ENCODE measurements at regions not wholly inside any gene's neighbourhood (a gene's known extent, or its start where the extent isn't known, plus 50 kb on each side); places are given as distances from the start of the nearest gene placed in this dataset.

GRCh38 chr1:164210211-164210739 is 348.7 kb upstream of the PBX1 start:
- intact Hi-C loops (cut with DNase I, micrococcal nuclease), result no loop called here
- ATAC-seq (ENCODE audit: poor library complexity) (no peak), DNase-seq (no peak)
- CTCF ChIA-PET, result no interaction called here
- no peaks in the 10 kb centered on the region for H3K4me1 ChIP-seq (ENCODE audit: insufficient read depth, low read length)
- POLR2A ChIA-PET, result no interaction called here
- Mint-ChIP-seq H3K9me3 (peaks cover 13% of the 10 kb centered on the region), H3K4me3 (no peak overlapping the region), H3K36me3 (ENCODE audit: low read depth) (no peaks in the 10 kb centered on the region), H3K27ac (no peak overlapping the region), H3K4me1 (ENCODE audit: low read depth) (no peaks in the 10 kb centered on the region), H3K27me3 (no peaks in the 10 kb centered on the region)
- no peaks in the 10 kb centered on the region for H3K27me3 ChIP-seq (ENCODE audit: control insufficient read depth in 1 of 2, insufficient read depth in 2 of 2, low read length in 2 of 2)
- peaks cover 0 to 4% of the 10 kb centered on the region in 2 experiments for H3K9me3 ChIP-seq (ENCODE audit: control insufficient read depth in 1 of 2, insufficient read depth in 1 of 2, low read length in 2 of 2)
- H3K36me3 ChIP-seq (ENCODE audit: insufficient read depth, low read length), result no peaks in the 10 kb centered on the region
- no peak overlapping the region for H3K4me3 ChIP-seq (ENCODE audit: low read length)
- TF ChIP-seq CTCF (IDR thresholded peaks at IDR 0.05), result no peak
- H3K27ac ChIP-seq (ENCODE audit: low read depth in 1 of 2, low read length in 2 of 2), result no peak overlapping the region

- POLR2A ChIA-PET, result no interaction called here
- H3K36me3 ChIP-seq (ENCODE audit: insufficient read depth, low read length), result no peaks in the 10 kb centered on the region
- DNase-seq, result no peak
- no peak for TF ChIP-seq CTCF (IDR thresholded peaks at IDR 0.05)
- no peaks in the 10 kb centered on the region for H3K4me1 Mint-ChIP-seq (ENCODE audit: low read depth)
- peaks cover 24% of the 10 kb centered on the region for H3K9me3 Mint-ChIP-seq
- CTCF ChIA-PET, result no interaction called here
- ATAC-seq (ENCODE audit: poor library complexity), result no peak
- no peaks in the 10 kb centered on the region for H3K36me3 Mint-ChIP-seq (ENCODE audit: low read depth)
- no peak overlapping the region for H3K27ac ChIP-seq (ENCODE audit: low read depth in 1 of 2, low read length in 2 of 2)
- no peaks in the 10 kb centered on the region for H3K27me3 ChIP-seq (ENCODE audit: control insufficient read depth in 1 of 2, insufficient read depth in 2 of 2, low read length in 2 of 2)
- H3K27ac Mint-ChIP-seq, result no peak overlapping the region
- no peaks in the 10 kb centered on the region for H3K4me1 ChIP-seq (ENCODE audit: insufficient read depth, low read length)
- no peaks in the 10 kb centered on the region for H3K27me3 Mint-ChIP-seq
- H3K4me3 ChIP-seq (ENCODE audit: low read length), result no peak overlapping the region
- intact Hi-C loops (cut with DNase I, micrococcal nuclease), result no loop called here
- H3K9me3 ChIP-seq (ENCODE audit: control insufficient read depth in 1 of 2, insufficient read depth in 1 of 2, low read length in 2 of 2), result no peaks in the 10 kb centered on the region
- no peak overlapping the region for H3K4me3 Mint-ChIP-seq
These were observed 335.6 kb upstream of the PBX1 start for GRCh38 chr1:164223378-164223777.

GRCh38 chr1:164225011-164225410 is 334.0 kb upstream of the PBX1 start:
- no peak for TF ChIP-seq CTCF (IDR thresholded peaks at IDR 0.05)
- H3K9me3 Mint-ChIP-seq, result peaks cover 24% of the 10 kb centered on the region
- no peak for ATAC-seq (ENCODE audit: poor library complexity)
- intact Hi-C loops (cut with DNase I, micrococcal nuclease), result no loop called here
- Histone ChIP-seq H3K36me3 (ENCODE audit: insufficient read depth, low read length) (no peaks in the 10 kb centered on the region), H3K27me3 (ENCODE audit: control insufficient read depth in 1 of 2, insufficient read depth in 2 of 2, low read length in 2 of 2) (no peaks in the 10 kb centered on the region), H3K4me1 (ENCODE audit: insufficient read depth, low read length) (no peaks in the 10 kb centered on the region), H3K9me3 (ENCODE audit: control insufficient read depth in 1 of 2, insufficient read depth in 1 of 2, low read length in 2 of 2) (no peaks in the 10 kb centered on the region), H3K27ac (ENCODE audit: low read depth in 1 of 2, low read length in 2 of 2) (no peak overlapping the region), H3K4me3 (ENCODE audit: low read length) (no peak overlapping the region)
- ChIA-PET CTCF (no interaction called here), POLR2A (no interaction called here)
- no peak overlapping the region for H3K27ac Mint-ChIP-seq
- H3K4me1 Mint-ChIP-seq (ENCODE audit: low read depth), result no peaks in the 10 kb centered on the region
- no peak for DNase-seq
- H3K4me3 Mint-ChIP-seq, result no peak overlapping the region
- H3K27me3 Mint-ChIP-seq, result no peaks in the 10 kb centered on the region
- H3K36me3 Mint-ChIP-seq (ENCODE audit: low read depth), result no peaks in the 10 kb centered on the region
